Bronchial epithelial cell (primary cell): ENCODE measurements at regions not wholly inside any gene's neighbourhood (a gene's known extent, or its start where the extent isn't known, plus 50 kb on each side); places are given as distances from the start of the nearest gene placed in this dataset.

ENCODE experiments used
- DNase-seq: peaks from one replicate; pipeline ENCODE4 v3.0.0-alpha.2; 2010; ENCODE audit warnings: low read depth
- FAIRE-seq: peaks from 2 replicates; lab custom pipeline; 2011; peaks lifted over from hg19 to GRCh38; lab: Jason Lieb, UNC
- H3K27me3 ChIP-seq: 2 replicates; pipeline ENCODE4 v1.5.1; 2011; ENCODE audit warnings: low read length; ENCODE audit not compliant: control insufficient read depth, insufficient read depth
- H3K36me3 ChIP-seq: 2 replicates; pipeline ENCODE4 v1.5.1; 2011; ENCODE audit warnings: low read length; ENCODE audit not compliant: control insufficient read depth, insufficient read depth
- H3K4me3 ChIP-seq: 2 replicates; pipeline ENCODE4 v1.5.1; 2011; ENCODE audit warnings: mild to moderate bottlenecking, low read depth, low read length, control low read depth
- TF ChIP-seq, protein P1 (sequence below): IDR thresholded peaks from 2 replicates; pipeline ENCODE4 v1.5.1; 2011; ENCODE audit warnings: mild to moderate bottlenecking, moderate library complexity, low read length, control low read depth, inconsistent platforms; ENCODE audit not compliant: insufficient read depth, severe bottlenecking

DNA sequence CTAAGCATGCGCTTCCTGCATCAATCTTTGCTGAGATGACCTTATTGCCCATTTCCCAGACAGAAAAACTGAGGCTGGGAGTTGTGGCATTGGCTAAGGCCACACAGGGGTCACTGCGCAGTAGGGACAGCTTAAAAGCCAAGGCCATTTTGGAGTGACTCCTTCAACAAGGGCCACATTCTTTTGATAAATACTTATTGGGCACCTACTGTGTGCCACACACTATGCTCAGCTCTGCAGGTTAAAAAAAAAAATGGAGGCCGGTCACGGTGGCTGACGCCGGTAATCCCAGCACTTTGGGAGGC, 108.6 kb downstream of the CEBPB start:
- FAIRE-seq (no peak), DNase-seq (no peak)
- no peak overlapping the region for H3K4me3 ChIP-seq
- H3K27me3 ChIP-seq = no peaks in the 10 kb centered on the region
- TF ChIP-seq, protein P1, sequence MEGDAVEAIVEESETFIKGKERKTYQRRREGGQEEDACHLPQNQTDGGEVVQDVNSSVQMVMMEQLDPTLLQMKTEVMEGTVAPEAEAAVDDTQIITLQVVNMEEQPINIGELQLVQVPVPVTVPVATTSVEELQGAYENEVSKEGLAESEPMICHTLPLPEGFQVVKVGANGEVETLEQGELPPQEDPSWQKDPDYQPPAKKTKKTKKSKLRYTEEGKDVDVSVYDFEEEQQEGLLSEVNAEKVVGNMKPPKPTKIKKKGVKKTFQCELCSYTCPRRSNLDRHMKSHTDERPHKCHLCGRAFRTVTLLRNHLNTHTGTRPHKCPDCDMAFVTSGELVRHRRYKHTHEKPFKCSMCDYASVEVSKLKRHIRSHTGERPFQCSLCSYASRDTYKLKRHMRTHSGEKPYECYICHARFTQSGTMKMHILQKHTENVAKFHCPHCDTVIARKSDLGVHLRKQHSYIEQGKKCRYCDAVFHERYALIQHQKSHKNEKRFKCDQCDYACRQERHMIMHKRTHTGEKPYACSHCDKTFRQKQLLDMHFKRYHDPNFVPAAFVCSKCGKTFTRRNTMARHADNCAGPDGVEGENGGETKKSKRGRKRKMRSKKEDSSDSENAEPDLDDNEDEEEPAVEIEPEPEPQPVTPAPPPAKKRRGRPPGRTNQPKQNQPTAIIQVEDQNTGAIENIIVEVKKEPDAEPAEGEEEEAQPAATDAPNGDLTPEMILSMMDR = no peak
- no peaks in the 10 kb centered on the region for H3K36me3 ChIP-seq

DNA sequence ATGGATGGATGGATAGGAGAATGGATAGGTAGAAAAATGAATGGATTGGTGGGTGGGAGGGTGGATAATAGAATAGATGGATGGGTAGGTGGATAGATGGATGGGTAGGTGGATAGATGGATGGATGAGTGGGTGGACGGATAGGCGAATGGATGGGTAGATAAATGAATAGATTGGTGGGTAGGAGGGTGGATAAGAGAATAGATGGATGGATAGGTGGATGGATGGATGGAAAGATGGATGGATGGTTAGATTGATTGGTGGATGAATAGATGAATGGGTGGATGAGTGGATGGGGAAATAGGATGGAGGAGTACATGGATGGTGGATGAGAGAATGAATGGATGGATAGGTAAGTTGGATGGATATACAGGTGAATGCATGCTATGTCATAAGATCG, 110.5 kb downstream of the CEBPB start:
- DNase-seq (no peak), FAIRE-seq (no peak)
- TF ChIP-seq, protein P1 = no peak
- Histone ChIP-seq H3K27me3 (no peaks in the 10 kb centered on the region), H3K4me3 (no peak overlapping the region), H3K36me3 (no peaks in the 10 kb centered on the region)

DNA sequence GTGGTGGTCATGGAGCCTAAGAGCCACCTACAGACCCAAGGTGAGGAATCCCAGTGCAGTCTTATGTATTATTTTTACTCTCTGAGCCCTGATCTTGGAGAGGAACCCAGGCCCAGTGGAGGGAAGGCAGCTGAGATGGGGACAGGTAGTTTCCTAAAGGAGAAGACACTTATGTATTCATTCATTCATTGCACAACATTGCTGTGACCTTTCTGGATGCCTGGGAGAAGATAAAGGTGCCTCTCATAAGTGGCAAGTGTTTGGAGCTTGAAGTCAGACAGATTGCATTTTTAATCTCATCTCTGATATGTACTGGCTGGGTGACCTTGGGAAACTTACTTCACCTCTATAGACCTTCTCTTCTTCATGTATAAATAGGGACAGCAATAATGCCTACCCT, 111.1 kb downstream of the CEBPB start:
- no peak for FAIRE-seq
- no peak overlapping the region for H3K4me3 ChIP-seq
- DNase-seq = no peak
- no peaks in the 10 kb centered on the region for H3K36me3 ChIP-seq
- TF ChIP-seq, protein P1 = no peak
- no peaks in the 10 kb centered on the region for H3K27me3 ChIP-seq

DNA sequence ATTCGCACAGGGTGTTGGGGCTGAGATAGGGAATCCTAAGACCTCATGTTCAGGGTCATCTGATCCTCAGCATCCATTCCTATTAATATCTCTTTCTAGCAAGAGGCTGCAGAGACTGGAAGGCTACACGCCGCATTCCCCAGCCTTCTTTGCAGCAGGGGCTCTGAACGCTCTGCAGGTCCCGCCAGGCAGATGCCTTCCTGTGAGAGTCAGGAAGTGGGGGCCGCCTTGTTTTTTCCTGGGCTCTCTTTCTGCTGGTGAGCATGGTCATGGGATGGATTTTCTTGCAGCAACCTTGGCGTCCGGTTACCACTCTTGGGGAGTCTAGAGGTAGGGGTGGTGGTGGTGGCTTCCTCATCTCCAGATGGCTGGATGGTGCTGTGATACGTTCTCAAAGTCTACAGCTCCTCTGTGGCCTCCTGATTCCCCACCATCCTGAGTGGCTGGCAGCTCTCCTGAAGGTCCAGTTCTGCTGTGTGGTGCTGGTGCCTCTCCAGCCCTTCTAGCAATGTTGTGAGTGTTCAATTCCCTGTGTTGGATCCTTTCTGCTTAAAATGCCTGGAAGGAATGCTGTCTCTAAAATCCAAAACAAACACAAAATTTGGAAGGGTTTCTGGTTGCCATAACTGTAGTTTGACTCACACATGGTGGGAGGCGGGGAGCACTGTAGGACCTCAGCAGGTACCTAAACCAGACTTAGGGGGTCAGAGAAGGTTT, 111.9 kb downstream of the CEBPB start:
- FAIRE-seq (no peak), DNase-seq (no peak)
- Histone ChIP-seq H3K4me3 (no peak overlapping the region), H3K27me3 (no peaks in the 10 kb centered on the region), H3K36me3 (no peaks in the 10 kb centered on the region)
- TF ChIP-seq, protein P1 = no peak

DNA sequence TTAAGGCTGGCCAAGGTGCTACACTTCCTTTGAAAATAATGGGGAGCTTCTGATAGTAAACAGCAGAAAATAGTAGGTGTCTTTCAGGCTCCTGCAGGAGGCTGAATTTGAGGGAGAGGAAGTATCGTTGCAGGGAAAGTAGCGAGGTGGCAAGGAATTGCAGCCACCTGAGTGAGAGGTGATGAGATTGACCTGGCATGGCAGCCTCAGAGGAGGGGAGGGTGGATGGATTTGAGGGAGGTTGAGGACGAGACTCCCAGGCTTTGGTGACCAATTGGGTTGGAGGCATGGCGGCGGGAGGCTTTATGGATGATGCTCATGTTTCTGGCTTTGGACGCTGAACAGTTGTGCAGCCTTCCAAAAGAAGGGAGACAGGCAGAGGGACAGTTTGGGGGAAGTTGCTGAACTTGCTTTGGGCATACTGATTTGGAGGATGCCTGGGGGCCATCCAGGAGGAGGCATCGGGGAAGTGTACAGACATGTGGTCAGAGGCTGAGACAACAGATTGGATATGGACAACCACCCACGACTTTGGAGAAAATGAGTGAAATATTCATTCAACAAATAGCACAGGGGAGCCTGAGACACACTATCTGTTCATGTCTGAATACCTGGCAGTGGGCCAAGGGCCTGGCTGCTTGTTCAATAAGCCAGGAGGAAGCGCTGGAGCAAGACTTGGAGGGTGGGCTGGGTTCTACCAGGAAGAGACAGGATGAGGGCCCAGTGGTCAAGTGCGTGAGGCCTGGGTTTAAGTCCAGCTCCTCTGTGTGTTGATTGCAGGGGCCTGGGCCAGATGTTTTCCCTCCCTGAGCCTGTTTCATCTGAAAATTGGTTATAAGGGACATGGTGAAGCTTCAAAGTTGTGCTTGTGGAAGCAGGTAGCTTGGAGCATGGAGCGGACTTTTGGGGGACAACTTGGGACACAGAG, 113.2 kb downstream of the CEBPB start:
- FAIRE-seq = no peak
- Histone ChIP-seq H3K4me3 (no peak overlapping the region), H3K27me3 (no peaks in the 10 kb centered on the region), H3K36me3 (no peaks in the 10 kb centered on the region)
- TF ChIP-seq, protein P1 = no peak
- peak; percentile 29 for DNase-seq
